Heart left ventricle (tissue), 16 donors: ENCODE measurements at regions not wholly inside any gene's neighbourhood (a gene's known extent, or its start where the extent isn't known, plus 50 kb on each side); places are given as distances from the start of the nearest gene placed in this dataset.

Source experiments
- ATAC-seq, 4 donors: fragments of 200-7000 bp; cut with Tn5 transposase; one replicate each; pipeline ENCODE4 v1.9.1; 2020 to 2022; ENCODE audit warnings: moderate library complexity in 4 of 4, mild to moderate bottlenecking in 3 of 4, moderate number of reproducible peaks in 1 of 4
- DNase-seq, 5 donors: peaks; one replicate each; pipeline ENCODE4 v3.0.0-alpha.2; 2020
- H3K27ac ChIP-seq, 12 donors: fragments of 200-600 bp; sonication (generic) in 4 of 12; one replicate each; pipeline versions ENCODE4 v1.5.0 to v1.8.0; 2016 to 2022; ENCODE audit warnings: mild to moderate bottlenecking in 2 of 12
- H3K27me3 ChIP-seq, 9 donors: fragments of 200-600 bp; sonication (generic) in 2 of 9; one replicate each; pipeline versions ENCODE4 v1.5.1 to v1.8.0; 2016 to 2022; ENCODE audit warnings: mild to moderate bottlenecking in 3 of 9
- H3K36me3 ChIP-seq, 9 donors: fragments of 200-600 bp; sonication (generic) in 2 of 9; one replicate each; pipeline versions ENCODE4 v1.5.0 to v1.8.0; 2018 to 2022; ENCODE audit warnings: mild to moderate bottlenecking in 2 of 9
- H3K4me1 ChIP-seq, 12 donors: fragments of 200-600 bp; sonication (generic) in 4 of 12; one replicate each; pipeline versions ENCODE4 v1.5.0 to v1.8.0; 2016 to 2022; ENCODE audit warnings: mild to moderate bottlenecking in 3 of 12
- H3K4me3 ChIP-seq, 12 donors: fragments of 200-600 bp; sonication (generic) in 4 of 12; one replicate each; pipeline versions ENCODE4 v1.5.0 to v1.8.0; 2017 to 2022; ENCODE audit warnings: mild to moderate bottlenecking in 9 of 12, moderate library complexity in 4 of 12
- H3K9me3 ChIP-seq, 12 donors: fragments of 200-600 bp; sonication (generic) in 4 of 12; one replicate each; pipeline versions ENCODE4 v1.5.0 to v1.8.0; 2016 to 2022; ENCODE audit warnings: mild to moderate bottlenecking in 1 of 12
- CTCF ChIP-seq, 12 donors: fragments of 200-600 bp; sonication (generic) in 4 of 12; IDR thresholded peaks; one replicate each; pipeline versions ENCODE4 v1.5.0 to v1.8.0; 2018 to 2022; ENCODE audit warnings: antibody characterized with exemption in 12 of 12, mild to moderate bottlenecking in 5 of 12
- POLR2A ChIP-seq, 2 donors: fragments of 450-650 bp; IDR thresholded peaks; one replicate each; pipeline ENCODE4 v1.6.1; 2017; ENCODE audit warnings: antibody characterized with exemption in 2 of 2, mild to moderate bottlenecking in 2 of 2, moderate library complexity in 2 of 2
- WGBS, 4 donors: extraction: QIAGEN DNeasy Blood & Tissue Kit in 2 of 4; methylation state at CpG; one replicate each; pipeline versions ENCODE4 v1.1.5 to v1.1.7; 2013 to 2018; 5-methylcytosine and 5-hydroxymethylcytosine counted together
- intact Hi-C, 10 donors: fragments of 100-400 bp; cut with DNase I; formaldehyde crosslinking; loops; one replicate each; pipeline versions ENCODE4 v1.11.1 to v1.14.2; 2022
- donor health status: ischemic (EF 13 %, LVEDD 7.1; RV severe dilation, severe dysfunction).
- donor health status: healthy with polysubstance abuse.
- donor health status: DM: no; HTN: yes; CAD: no.
- donor health status: DM: no; HTN: no; CAD: no.
- donor health status: ischemic (EF 25% LVEDD 6.9; RV normal size, moderate dysfunction).
- donor health status: ischemic (EF 25% LVEDD 5.7; RV mildly dilated, moderate dysfunction).
- donor health status: healthy.
- donor health status: DM: yes; HTN: yes; CAD: no.
- donor health status: ischemic (EF 35%, LVEDD 5.7; RV mildly dilated, moderate dysfunction).
- donor health status: nonischemic (EF 11% LVEDD 7.7; RV severe dilation, severe dysfunction).
- donor health status: DM: yes; HTN: yes; CAD: no.
- donor health status: PGD.
- donor health status: ischemic (EF 29% LVEDD 5.4; RV normal size, mild dysfunction).
- donor health status: nonischemic (EF 23%, LVEDD 6.1; RV moderate dilation, normal function).

GRCh38 chr7:9192969-9193368 lies 759.6 kb downstream of the NXPH1 start:
- intact Hi-C loops: no loop called here
- Histone ChIP-seq H3K27ac (no peak overlapping the region), H3K4me3 (no peak overlapping the region), H3K36me3 (no peaks in the 10 kb centered on the region), H3K4me1 (no peaks in the 10 kb centered on the region), H3K9me3 (peaks cover 0 to 3% (median 0%) of the 10 kb centered on the region in 12 donors), H3K27me3 (no peaks in the 10 kb centered on the region)
- DNase-seq (no peak), ATAC-seq (no peak)
- 60 to 72% (median 62%) methylated on average over 2 of the region's 2 CpGs for WGBS, 4 donors
- no peak for TF ChIP-seq POLR2A (IDR thresholded peaks at IDR 0.05)
- TF ChIP-seq CTCF (IDR thresholded peaks at IDR 0.05): no peak

GRCh38 chr7:9200626-9201025 lies 767.2 kb downstream of the NXPH1 start:
- Histone ChIP-seq H3K9me3 (no peaks in the 10 kb centered on the region), H3K4me1 (no peaks in the 10 kb centered on the region), H3K27me3 (no peaks in the 10 kb centered on the region), H3K27ac (no peak overlapping the region), H3K4me3 (no peak overlapping the region), H3K36me3 (no peaks in the 10 kb centered on the region)
- 78 to 83% (median 80%) methylated on average over 4 of the region's 4 CpGs for WGBS, 4 donors
- TF ChIP-seq POLR2A (IDR thresholded peaks at IDR 0.05): no peak
- no peak for ATAC-seq
- DNase-seq: no peak
- intact Hi-C loops: no loop called here

GRCh38 chr7:9201928-9202327 lies 768.5 kb downstream of the NXPH1 start:
- Histone ChIP-seq H3K4me1 (no peaks in the 10 kb centered on the region), H3K36me3 (no peaks in the 10 kb centered on the region), H3K27me3 (no peaks in the 10 kb centered on the region), H3K27ac (no peak overlapping the region), H3K9me3 (no peaks in the 10 kb centered on the region), H3K4me3 (no peak overlapping the region)
- WGBS, 4 donors: 44 to 54% (median 51%) methylated on average over 2 of the region's 2 CpGs
- ATAC-seq (no peak), DNase-seq (no peak)
- no peak for TF ChIP-seq POLR2A (IDR thresholded peaks at IDR 0.05)
- no peak for TF ChIP-seq CTCF (IDR thresholded peaks at IDR 0.05)
- intact Hi-C loops: no loop called here

GRCh38 chr7:9204571-9204970 lies 771.2 kb downstream of the NXPH1 start:
- WGBS, 4 donors: 40 to 63% (median 49%) methylated on average over 1 of the region's 1 CpG
- Histone ChIP-seq H3K27me3 (no peaks in the 10 kb centered on the region), H3K36me3 (no peaks in the 10 kb centered on the region), H3K4me1 (no peaks in the 10 kb centered on the region), H3K9me3 (no peaks in the 10 kb centered on the region), H3K4me3 (no peak overlapping the region), H3K27ac (no peak overlapping the region)
- intact Hi-C loops: no loop called here
- ATAC-seq (no peak), DNase-seq (no peak)
- TF ChIP-seq POLR2A (IDR thresholded peaks at IDR 0.05): no peak
- no peak for TF ChIP-seq CTCF (IDR thresholded peaks at IDR 0.05)

GRCh38 chr7:9210114-9210513 lies 776.7 kb downstream of the NXPH1 start:
- intact Hi-C loops: no loop called here
- Histone ChIP-seq H3K36me3 (no peaks in the 10 kb centered on the region), H3K4me3 (no peak overlapping the region), H3K9me3 (no peaks in the 10 kb centered on the region), H3K27ac (no peak overlapping the region), H3K4me1 (no peaks in the 10 kb centered on the region), H3K27me3 (no peaks in the 10 kb centered on the region)
- WGBS, 4 donors: 70 to 73% (median 71%) methylated on average over 3 of the region's 3 CpGs
- DNase-seq (no peak), ATAC-seq (no peak)
- TF ChIP-seq POLR2A (IDR thresholded peaks at IDR 0.05) (no peak), CTCF (IDR thresholded peaks at IDR 0.05) (no peak)
